Uterus (tissue), 3 donors: ENCODE measurements at regions not wholly inside any gene's neighbourhood (a gene's known extent, or its start where the extent isn't known, plus 50 kb on each side); places are given as distances from the start of the nearest gene placed in this dataset.

ENCODE experiments used
- DNase-seq, 2 donors: peaks; one replicate each; pipeline ENCODE4 v3.0.0-alpha.2; 2019 to 2020
- H3K27ac ChIP-seq, 2 donors: fragments of 200-600 bp; sonication (generic); 1 replicate in 1 of 2; 2 replicates in 1 of 2; pipeline ENCODE4 v1.5.1; 2016 to 2018
- H3K27me3 ChIP-seq, 2 donors: fragments of 200-600 bp; sonication (generic); one replicate each; pipeline ENCODE4 v1.5.1; 2018 to 2019; ENCODE audit warnings: control low read depth in 1 of 2
- H3K36me3 ChIP-seq, 2 donors: fragments of 200-600 bp; sonication (generic); one replicate each; pipeline ENCODE4 v1.5.1; 2019; ENCODE audit warnings: control low read depth in 1 of 2
- H3K4me1 ChIP-seq, 2 donors: fragments of 200-600 bp; sonication (generic); one replicate each; pipeline ENCODE4 v1.5.1; 2018 to 2019; ENCODE audit warnings: control low read depth in 1 of 2
- H3K4me3 ChIP-seq, 2 donors: fragments of 200-600 bp; sonication (generic); 1 replicate in 1 of 2; 2 replicates in 1 of 2; pipeline ENCODE4 v1.5.1; 2018 to 2019; ENCODE audit warnings: mild to moderate bottlenecking in 1 of 2
- H3K9me3 ChIP-seq, 2 donors: fragments of 200-600 bp; sonication (generic); one replicate each; pipeline ENCODE4 v1.5.1; 2019; ENCODE audit warnings: control low read depth in 1 of 2
- POLR2A ChIP-seq, 2 donors: fragments of 450-650 bp; IDR thresholded peaks; one replicate each; pipeline ENCODE4 v1.6.1; 2016; ENCODE audit warnings: antibody characterized with exemption in 2 of 2, mild to moderate bottlenecking in 1 of 2, moderate library complexity in 1 of 2
- intact Hi-C: fragments of 100-400 bp; cut with DNase I; formaldehyde crosslinking; loops from one replicate; pipeline ENCODE4 v1.15.1; 2023; ENCODE audit warnings: low total_unique reads
- TF ChIP-seq, protein P1 (sequence below), 4 experiments: fragments of 200-600 bp in 2 of 4; fragments of 450-650 bp in 2 of 4; sonication (generic) in 2 of 4; IDR thresholded peaks; one replicate each; pipeline ENCODE4 v1.5.1; 2016 to 2019; ENCODE audit warnings: antibody characterized with exemption in 4 of 4, mild to moderate bottlenecking in 2 of 4, moderate library complexity in 1 of 4
- donor health status: DM: yes; HTN: yes; CAD: no.

DNA sequence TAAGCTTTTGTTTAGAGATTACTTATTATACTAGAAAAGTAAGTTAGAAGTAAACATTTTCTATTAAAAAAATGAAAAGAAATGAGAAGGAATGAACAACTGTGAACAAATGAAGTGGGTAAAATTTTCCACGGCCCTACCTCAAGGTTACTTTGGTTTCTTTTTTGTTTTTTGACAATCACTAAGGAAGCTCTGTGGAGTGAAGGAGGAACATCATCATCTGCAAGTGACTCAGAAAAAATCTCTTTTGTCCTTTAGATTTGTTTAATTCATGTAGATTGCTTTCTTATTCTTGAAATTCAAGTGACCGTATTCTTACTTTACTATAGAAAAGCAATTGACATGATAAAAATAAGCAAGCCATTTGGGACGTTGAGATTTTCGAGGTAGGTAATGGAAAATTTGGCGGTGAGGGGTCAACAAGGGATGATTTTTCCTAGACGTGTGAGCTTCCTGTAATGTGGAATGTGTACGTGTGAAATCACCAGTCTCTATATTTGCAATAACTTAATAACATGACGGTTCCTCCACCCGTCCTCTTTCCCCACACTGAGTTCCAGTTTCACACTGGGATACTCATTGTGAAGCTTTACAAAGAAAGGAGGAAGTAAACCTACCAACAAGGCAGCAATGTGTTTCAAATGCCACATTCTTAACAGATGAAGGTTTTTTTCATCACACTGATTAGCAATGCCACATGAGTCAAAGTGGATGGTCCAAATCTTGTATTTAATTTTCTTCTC is 62.3 kb upstream of the EGLN3 start:
- DNase-seq, result no peak
- Histone ChIP-seq H3K36me3 (no peaks in the 10 kb centered on the region), H3K4me1 (no peaks in the 10 kb centered on the region), H3K9me3 (no peaks in the 10 kb centered on the region), H3K27me3 (no peaks in the 10 kb centered on the region), H3K27ac (no peak overlapping the region), H3K4me3 (no peak overlapping the region)
- intact Hi-C loops, result no loop called here
- TF ChIP-seq, protein P1, sequence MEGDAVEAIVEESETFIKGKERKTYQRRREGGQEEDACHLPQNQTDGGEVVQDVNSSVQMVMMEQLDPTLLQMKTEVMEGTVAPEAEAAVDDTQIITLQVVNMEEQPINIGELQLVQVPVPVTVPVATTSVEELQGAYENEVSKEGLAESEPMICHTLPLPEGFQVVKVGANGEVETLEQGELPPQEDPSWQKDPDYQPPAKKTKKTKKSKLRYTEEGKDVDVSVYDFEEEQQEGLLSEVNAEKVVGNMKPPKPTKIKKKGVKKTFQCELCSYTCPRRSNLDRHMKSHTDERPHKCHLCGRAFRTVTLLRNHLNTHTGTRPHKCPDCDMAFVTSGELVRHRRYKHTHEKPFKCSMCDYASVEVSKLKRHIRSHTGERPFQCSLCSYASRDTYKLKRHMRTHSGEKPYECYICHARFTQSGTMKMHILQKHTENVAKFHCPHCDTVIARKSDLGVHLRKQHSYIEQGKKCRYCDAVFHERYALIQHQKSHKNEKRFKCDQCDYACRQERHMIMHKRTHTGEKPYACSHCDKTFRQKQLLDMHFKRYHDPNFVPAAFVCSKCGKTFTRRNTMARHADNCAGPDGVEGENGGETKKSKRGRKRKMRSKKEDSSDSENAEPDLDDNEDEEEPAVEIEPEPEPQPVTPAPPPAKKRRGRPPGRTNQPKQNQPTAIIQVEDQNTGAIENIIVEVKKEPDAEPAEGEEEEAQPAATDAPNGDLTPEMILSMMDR (IDR thresholded peaks at IDR 0.05), result no peak
- TF ChIP-seq POLR2A (IDR thresholded peaks at IDR 0.05), result no peak

DNA sequence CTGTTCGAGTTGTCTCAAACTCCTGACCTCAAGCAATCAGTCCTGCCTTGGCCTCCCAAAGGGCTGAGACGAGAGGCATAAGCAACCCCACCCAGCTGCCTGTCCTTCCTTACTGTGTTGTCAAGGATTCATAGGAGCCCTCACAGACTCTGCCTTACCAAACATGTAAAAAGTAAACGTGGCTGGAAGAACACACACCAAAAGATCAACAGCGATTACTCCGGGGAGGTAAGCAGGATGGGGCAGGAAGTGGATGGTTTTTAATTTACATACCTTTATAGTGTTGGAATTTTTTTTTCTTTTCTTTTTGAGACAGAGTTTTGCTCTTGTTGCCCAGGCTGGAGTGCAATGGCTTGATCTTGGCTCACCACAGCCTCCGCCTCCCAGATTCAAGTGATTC is 61.5 kb upstream of the EGLN3 start:
- Histone ChIP-seq H3K9me3 (no peaks in the 10 kb centered on the region), H3K36me3 (no peaks in the 10 kb centered on the region), H3K27ac (no peak overlapping the region), H3K4me3 (no peak overlapping the region), H3K27me3 (no peaks in the 10 kb centered on the region), H3K4me1 (no peaks in the 10 kb centered on the region)
- intact Hi-C loops, result no loop called here
- no peak for DNase-seq
- TF ChIP-seq POLR2A (IDR thresholded peaks at IDR 0.05), result no peak
- TF ChIP-seq, protein P1 (IDR thresholded peaks at IDR 0.05), result no peak

DNA sequence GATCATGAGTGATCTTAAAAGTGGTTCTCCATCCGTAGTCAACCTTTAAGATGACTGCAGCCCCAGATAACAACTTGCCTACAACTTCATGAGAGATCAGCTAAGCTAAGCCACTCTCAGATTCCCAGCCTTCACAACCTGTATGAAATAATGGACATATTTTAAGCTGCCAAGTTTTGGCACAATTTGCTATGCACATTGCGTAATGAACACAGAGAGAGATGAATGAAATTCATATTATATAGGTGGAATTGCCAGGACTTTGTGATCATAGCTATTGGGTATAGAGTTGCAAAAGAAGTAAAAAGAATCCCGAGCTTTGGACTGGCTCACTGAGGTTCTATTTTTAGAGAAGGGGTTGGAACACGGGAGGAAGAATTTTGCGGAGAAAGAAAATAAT is 59.1 kb upstream of the EGLN3 start:
- TF ChIP-seq, protein P1 (IDR thresholded peaks at IDR 0.05), result no peak
- TF ChIP-seq POLR2A (IDR thresholded peaks at IDR 0.05), result no peak
- H3K4me3 ChIP-seq, result no peak overlapping the region
- H3K9me3 ChIP-seq, result no peaks in the 10 kb centered on the region
- H3K27me3 ChIP-seq, result no peaks in the 10 kb centered on the region
- intact Hi-C loops, result no loop called here
- DNase-seq, result no peak
- H3K4me1 ChIP-seq, result no peaks in the 10 kb centered on the region
- no peaks in the 10 kb centered on the region for H3K36me3 ChIP-seq
- no peak overlapping the region for H3K27ac ChIP-seq

DNA sequence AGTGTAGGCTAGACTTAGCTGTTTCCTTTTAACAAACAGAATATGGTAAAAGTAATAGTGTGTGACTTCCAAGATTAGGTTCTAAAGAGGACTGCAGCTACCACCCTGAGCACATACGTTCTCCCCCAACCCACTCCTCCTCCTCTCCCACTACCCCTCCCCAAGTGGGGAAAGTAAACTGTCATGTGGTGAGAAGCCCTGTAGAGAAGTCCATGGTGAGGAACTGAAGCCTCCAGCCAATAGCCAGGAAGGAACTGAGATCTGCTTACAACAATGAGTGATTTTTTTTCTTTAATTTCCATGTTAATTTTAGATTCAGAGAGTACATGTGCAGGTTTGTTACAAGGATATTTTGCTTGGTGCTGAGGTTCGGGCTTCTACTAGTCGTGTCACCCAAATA is 57.0 kb upstream of the EGLN3 start:
- no peaks in the 10 kb centered on the region for H3K36me3 ChIP-seq
- DNase-seq, result no peak
- H3K27me3 ChIP-seq, result no peaks in the 10 kb centered on the region
- no peaks in the 10 kb centered on the region for H3K4me1 ChIP-seq
- no peaks in the 10 kb centered on the region for H3K9me3 ChIP-seq
- no peak for TF ChIP-seq POLR2A (IDR thresholded peaks at IDR 0.05)
- TF ChIP-seq, protein P1 (IDR thresholded peaks at IDR 0.05), result no peak
- no peak overlapping the region for H3K4me3 ChIP-seq
- intact Hi-C loops, result no loop called here
- no peak overlapping the region for H3K27ac ChIP-seq

DNA sequence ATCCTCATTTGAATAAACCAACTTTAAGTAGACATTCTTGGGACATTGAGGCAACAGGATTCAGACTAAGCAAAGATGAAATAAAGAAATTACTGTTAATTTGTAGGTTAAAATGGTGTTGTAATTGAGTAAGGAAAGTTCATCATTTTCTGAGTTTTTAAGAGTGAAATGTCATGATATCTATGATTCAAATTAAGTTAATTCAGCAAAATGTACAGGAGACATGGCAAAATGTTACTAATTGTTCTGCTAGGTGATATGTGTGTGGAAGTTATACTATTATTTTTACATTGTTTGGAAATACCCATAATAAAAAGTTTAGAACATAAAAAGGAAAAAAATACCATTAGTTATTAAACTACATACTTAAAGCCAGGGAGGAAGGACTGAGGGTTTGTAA is 55.0 kb upstream of the EGLN3 start:
- Histone ChIP-seq H3K9me3 (no peaks in the 10 kb centered on the region), H3K27me3 (no peaks in the 10 kb centered on the region), H3K4me3 (no peak overlapping the region), H3K36me3 (no peaks in the 10 kb centered on the region), H3K4me1 (no peaks in the 10 kb centered on the region), H3K27ac (no peak overlapping the region)
- no peak for DNase-seq
- TF ChIP-seq, protein P1 (IDR thresholded peaks at IDR 0.05), result no peak
- TF ChIP-seq POLR2A (IDR thresholded peaks at IDR 0.05), result no peak
- intact Hi-C loops, result no loop called here
